DOHH2 (cell line): ENCODE measurements at regions not wholly inside any gene's neighbourhood (a gene's known extent, or its start where the extent isn't known, plus 50 kb on each side); places are given as distances from the start of the nearest gene placed in this dataset.

Source experiments
- H3F3A ChIP-seq: fragments of 200-600 bp; sonication (generic), shearing (Covaris generic); 2 replicates; pipeline ENCODE4 v1.6.0; 2016; ENCODE audit warnings: antibody characterized with exemption, mild to moderate bottlenecking; ENCODE audit not compliant: control insufficient read depth, insufficient read depth
- H3K27ac ChIP-seq: fragments of 200-600 bp; sonication (generic); 2 replicates; pipeline ENCODE4 v1.5.1; 2014; ENCODE audit warnings: low read depth, mild to moderate bottlenecking, low read length, moderate library complexity
- H3K27me3 ChIP-seq: fragments of 200-600 bp; sonication (generic); 2 replicates; pipeline ENCODE4 v1.6.1; 2014; ENCODE audit warnings: mild to moderate bottlenecking, low read length, mixed read lengths; ENCODE audit not compliant: control insufficient read depth
- H3K36me3 ChIP-seq: fragments of 200-600 bp; sonication (generic); 2 replicates; pipeline ENCODE4 v1.6.1; 2014; ENCODE audit warnings: mild to moderate bottlenecking, low read length, moderate library complexity, mixed read lengths; ENCODE audit not compliant: control insufficient read depth
- H3K4me1 ChIP-seq: fragments of 200-600 bp; sonication (generic); 2 replicates; pipeline ENCODE4 v1.6.1; 2014; ENCODE audit warnings: mild to moderate bottlenecking, low read length, mixed read lengths; ENCODE audit not compliant: control insufficient read depth
- H3K4me2 ChIP-seq: fragments of 200-600 bp; sonication (generic); 2 replicates; pipeline ENCODE4 v1.6.0; 2014; ENCODE audit warnings: mild to moderate bottlenecking, low read length, moderate library complexity
- H3K4me3 ChIP-seq: fragments of 200-600 bp; sonication (generic); 2 replicates; pipeline ENCODE4 v1.5.1; 2014; ENCODE audit warnings: mild to moderate bottlenecking, low read length, mixed read lengths
- H3K79me2 ChIP-seq: fragments of 200-600 bp; sonication (generic); 2 replicates; pipeline ENCODE4 v1.6.1; 2014; ENCODE audit warnings: mild to moderate bottlenecking, low read length, mixed read lengths; ENCODE audit not compliant: control insufficient read depth
- H3K9me2 ChIP-seq: fragments of 200-600 bp; sonication (generic); replicated peaks from 2 replicates; pipeline ENCODE4 v1.6.1; 2014; ENCODE audit warnings: mild to moderate bottlenecking, low read length, mixed read lengths; ENCODE audit not compliant: control insufficient read depth
- H3K9me3 ChIP-seq: fragments of 200-600 bp; sonication (generic); 2 replicates; pipeline ENCODE4 v1.6.1; 2014; ENCODE audit warnings: antibody characterized with exemption, low read length, mixed read lengths; ENCODE audit not compliant: control insufficient read depth, insufficient read depth
- H4K20me1 ChIP-seq: fragments of 200-600 bp; sonication (generic); 2 replicates; pipeline ENCODE4 v1.6.0; 2014; ENCODE audit warnings: low read depth, mild to moderate bottlenecking, antibody characterized with exemption, low read length, moderate library complexity; ENCODE audit not compliant: control insufficient read depth, insufficient read depth
- EZH2phosphoT487 ChIP-seq: fragments of 200-600 bp; sonication (generic); IDR thresholded peaks from 2 replicates; pipeline ENCODE4 v1.6.1; 2017; ENCODE audit warnings: borderline replicate concordance, mild to moderate bottlenecking, antibody characterized with exemption, low read length, moderate library complexity, mixed read lengths
- TF ChIP-seq, protein P1 (sequence below): fragments of 200-600 bp; sonication (generic); IDR thresholded peaks from one replicate; pipeline ENCODE4 v1.5.1; 2014; ENCODE audit warnings: antibody characterized with exemption, mild to moderate bottlenecking, low read depth, low read length; ENCODE audit not compliant: poor library complexity, severe bottlenecking

DNA sequence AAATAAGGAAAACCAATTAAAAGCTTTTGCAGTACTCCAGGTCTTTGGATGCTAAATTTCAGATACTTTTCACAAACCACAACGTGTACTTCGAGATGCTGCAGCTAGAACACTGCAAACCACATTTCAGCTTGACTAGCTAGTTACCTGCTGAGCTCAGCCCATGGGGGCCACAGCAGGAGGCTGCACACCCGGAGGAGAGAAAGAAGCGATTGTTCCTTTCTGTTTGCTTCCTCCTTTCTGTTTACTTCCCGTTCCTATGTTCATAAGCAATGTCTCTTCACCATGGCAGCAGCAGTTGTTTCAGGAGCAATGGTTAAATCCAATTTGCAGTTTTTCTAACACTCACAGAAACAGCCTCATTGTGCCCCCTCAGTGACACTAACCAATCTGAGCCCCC is 225.6 kb upstream of the FGGY start:
- no peak overlapping the region for H3K4me2 ChIP-seq
- H3K27ac ChIP-seq, result no peak overlapping the region
- H3K36me3 ChIP-seq, result no peaks in the 10 kb centered on the region

DNA sequence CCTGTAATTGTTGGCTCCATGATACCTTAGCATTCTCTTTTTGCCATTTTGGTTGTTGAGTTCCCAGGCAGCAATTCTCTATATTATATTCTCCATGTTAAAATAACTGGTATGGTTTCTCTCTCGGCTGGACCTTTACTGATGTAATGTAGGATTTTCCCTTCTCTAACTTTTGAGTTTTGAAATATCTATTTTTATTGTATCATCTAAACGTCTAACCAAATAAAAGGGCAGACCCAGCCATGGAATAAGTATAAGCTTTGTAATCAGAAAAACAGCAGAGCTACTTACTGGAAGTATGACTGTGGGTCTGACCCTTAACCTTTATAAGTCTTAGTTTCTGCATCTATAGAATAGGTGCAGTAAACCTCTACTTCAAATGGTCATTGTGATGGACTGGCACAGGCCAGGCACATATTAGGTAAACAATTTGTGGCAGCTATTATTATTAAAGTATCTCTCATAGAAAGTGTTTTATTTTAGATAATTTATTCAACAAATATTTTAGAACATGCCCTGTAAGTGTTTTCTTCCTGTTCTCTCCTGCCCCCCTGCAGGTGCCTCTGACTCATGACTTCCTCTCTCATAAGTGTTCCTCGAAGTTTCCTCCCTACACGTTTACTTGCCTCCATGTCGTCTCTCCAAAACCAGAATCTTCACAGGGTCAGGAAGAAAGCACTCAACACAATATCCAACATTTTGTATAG is 224.9 kb upstream of the FGGY start:
- Histone ChIP-seq H3K9me2 (no peaks in the 10 kb centered on the region), H3K27me3 (no peaks in the 10 kb centered on the region; the same call in 1 of the 2 replicates), H3F3A (no peaks in the 10 kb centered on the region), H3K36me3 (no peaks in the 10 kb centered on the region), H3K9me3 (no peaks in the 10 kb centered on the region), H3K4me3 (no peak overlapping the region), H3K4me2 (no peak overlapping the region), H3K79me2 (no peaks in the 10 kb centered on the region), H4K20me1 (no peaks in the 10 kb centered on the region), H3K27ac (no peak overlapping the region), H3K4me1 (peaks cover 3% of the 10 kb centered on the region)
- TF ChIP-seq, protein P1, sequence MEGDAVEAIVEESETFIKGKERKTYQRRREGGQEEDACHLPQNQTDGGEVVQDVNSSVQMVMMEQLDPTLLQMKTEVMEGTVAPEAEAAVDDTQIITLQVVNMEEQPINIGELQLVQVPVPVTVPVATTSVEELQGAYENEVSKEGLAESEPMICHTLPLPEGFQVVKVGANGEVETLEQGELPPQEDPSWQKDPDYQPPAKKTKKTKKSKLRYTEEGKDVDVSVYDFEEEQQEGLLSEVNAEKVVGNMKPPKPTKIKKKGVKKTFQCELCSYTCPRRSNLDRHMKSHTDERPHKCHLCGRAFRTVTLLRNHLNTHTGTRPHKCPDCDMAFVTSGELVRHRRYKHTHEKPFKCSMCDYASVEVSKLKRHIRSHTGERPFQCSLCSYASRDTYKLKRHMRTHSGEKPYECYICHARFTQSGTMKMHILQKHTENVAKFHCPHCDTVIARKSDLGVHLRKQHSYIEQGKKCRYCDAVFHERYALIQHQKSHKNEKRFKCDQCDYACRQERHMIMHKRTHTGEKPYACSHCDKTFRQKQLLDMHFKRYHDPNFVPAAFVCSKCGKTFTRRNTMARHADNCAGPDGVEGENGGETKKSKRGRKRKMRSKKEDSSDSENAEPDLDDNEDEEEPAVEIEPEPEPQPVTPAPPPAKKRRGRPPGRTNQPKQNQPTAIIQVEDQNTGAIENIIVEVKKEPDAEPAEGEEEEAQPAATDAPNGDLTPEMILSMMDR, result no peak
- TF ChIP-seq EZH2phosphoT487, result no peak

More for the DNA sequence above, 225.6 kb upstream of the FGGY start:
- Histone ChIP-seq H3K9me2 (no peaks in the 10 kb centered on the region), H3K27me3 (no peaks in the 10 kb centered on the region; the same call in 1 of the 2 replicates), H4K20me1 (no peaks in the 10 kb centered on the region), H3K4me3 (no peak overlapping the region), H3F3A (no peaks in the 10 kb centered on the region), H3K9me3 (no peaks in the 10 kb centered on the region), H3K79me2 (no peaks in the 10 kb centered on the region), H3K4me1 (peaks cover 3% of the 10 kb centered on the region)
- no peak for TF ChIP-seq EZH2phosphoT487
- TF ChIP-seq, protein P1, result no peak

DNA sequence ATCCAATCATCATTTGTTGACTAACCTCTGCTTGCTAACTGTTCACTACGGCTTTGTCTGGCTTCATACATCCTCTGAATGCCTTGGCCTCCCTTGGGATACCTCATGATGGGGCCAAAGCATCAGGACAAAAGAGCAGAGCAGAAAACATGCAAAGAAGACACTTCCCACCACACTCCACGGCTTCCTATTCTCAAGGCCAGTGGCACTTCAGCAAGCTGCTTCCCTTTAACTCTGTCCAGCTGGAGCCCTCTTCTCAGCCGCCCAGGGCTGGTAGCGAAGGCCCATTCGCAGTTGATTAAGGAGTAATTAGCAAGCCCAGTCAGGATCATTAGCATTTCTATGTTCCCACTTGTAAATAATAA is 224.3 kb upstream of the FGGY start:
- Histone ChIP-seq H3K9me2 (no peaks in the 10 kb centered on the region), H3K27ac (no peak overlapping the region), H4K20me1 (no peaks in the 10 kb centered on the region), H3F3A (no peaks in the 10 kb centered on the region), H3K4me2 (no peak overlapping the region), H3K9me3 (no peaks in the 10 kb centered on the region), H3K4me1 (peaks cover 3% of the 10 kb centered on the region), H3K27me3 (no peaks in the 10 kb centered on the region; the same call in 1 of the 2 replicates), H3K4me3 (no peak overlapping the region), H3K36me3 (no peaks in the 10 kb centered on the region), H3K79me2 (no peaks in the 10 kb centered on the region)
- TF ChIP-seq EZH2phosphoT487, result no peak
- TF ChIP-seq, protein P1, result no peak
